HG03095 (cell line): ENCODE measurements at regions not wholly inside any gene's neighbourhood (a gene's known extent, or its start where the extent isn't known, plus 50 kb on each side); places are given as distances from the start of the nearest gene placed in this dataset.
"Not testable (repeated sequence)": the region's sequence is repeated elsewhere in the genome, so short reads cannot be mapped to it uniquely, and the experiment has no call there.

Experiments used
- ATAC-seq: cut with Tn5 transposase; IDR thresholded peaks from one replicate; pipeline ENCODE4 v1.9.1; 2021; ENCODE audit warnings: moderate library complexity; ENCODE audit not compliant: unreplicated experiment

- ATAC-seq: no peak
These were observed 332.2 kb upstream of the SGCG start for GRCh38 chr13:22848539-22849052.

- no peak for ATAC-seq
These were observed 324.9 kb upstream of the SGCG start for GRCh38 chr13:22855926-22856325.

GRCh38 chr13:22858980-22859379, 321.8 kb upstream of the SGCG start:
- not testable (repeated sequence) for ATAC-seq

- ATAC-seq: not testable (repeated sequence)
These were observed 321.4 kb upstream of the SGCG start for GRCh38 chr13:22859411-22859810.

- ATAC-seq: no peak
These were observed 318.8 kb upstream of the SGCG start for GRCh38 chr13:22861958-22862466.

- ATAC-seq: no peak
These were observed 318.3 kb upstream of the SGCG start for GRCh38 chr13:22862478-22862877.

GRCh38 chr13:22866221-22866620, 314.6 kb upstream of the SGCG start:
- ATAC-seq: no peak

GRCh38 chr13:22871231-22871630, 309.5 kb upstream of the SGCG start:
- no peak for ATAC-seq

GRCh38 chr13:22874839-22875238, 305.9 kb upstream of the SGCG start:
- no peak for ATAC-seq

GRCh38 chr13:22877421-22877820, 303.4 kb upstream of the SGCG start:
- ATAC-seq: no peak

GRCh38 chr13:22880741-22881720, 299.7 kb upstream of the SGCG start:
- ATAC-seq: no peak

- not testable (repeated sequence) for ATAC-seq
These were observed 298.8 kb upstream of the SGCG start for GRCh38 chr13:22881721-22882608.

- ATAC-seq: no peak
These were observed 297.4 kb upstream of the SGCG start for GRCh38 chr13:22883262-22883840.

GRCh38 chr13:22883956-22884355, 296.8 kb upstream of the SGCG start:
- no peak for ATAC-seq

GRCh38 chr13:22886061-22886460, 294.7 kb upstream of the SGCG start:
- not testable (repeated sequence) for ATAC-seq

- ATAC-seq: not testable (repeated sequence)
These were observed 291.4 kb upstream of the SGCG start for GRCh38 chr13:22889376-22889775.

- ATAC-seq: no peak
These were observed 287.6 kb upstream of the SGCG start for GRCh38 chr13:22893204-22893603.

- ATAC-seq: no peak
These were observed 287.0 kb upstream of the SGCG start for GRCh38 chr13:22893777-22894176.

GRCh38 chr13:22897571-22898314, 283.0 kb upstream of the SGCG start:
- ATAC-seq: no peak

- ATAC-seq: not testable (repeated sequence)
These were observed 280.3 kb upstream of the SGCG start for GRCh38 chr13:22900416-22900951.
